Fibroblast of lung (primary cell): ENCODE measurements at regions not wholly inside any gene's neighbourhood (a gene's known extent, or its start where the extent isn't known, plus 50 kb on each side); places are given as distances from the start of the nearest gene placed in this dataset.

Experiments used
- DNase-seq, 2 donors: peaks; one replicate each; pipeline versions ENCODE4 v3.0.0 to v3.0.0-alpha.2; 2010; ENCODE audit warnings: low read depth in 2 of 2
- H2AFZ ChIP-seq: 2 replicates; pipeline ENCODE4 v1.5.1; 2012; ENCODE audit warnings: low read length, control low read depth, inconsistent platforms
- H3K27ac ChIP-seq: 2 replicates; pipeline ENCODE4 v1.5.1; 2011; ENCODE audit warnings: low read length, control low read depth; ENCODE audit not compliant: insufficient read depth
- H3K27me3 ChIP-seq: 2 replicates; pipeline ENCODE4 v1.5.1; 2011; ENCODE audit warnings: mild to moderate bottlenecking, low read length; ENCODE audit not compliant: control insufficient read depth, insufficient read depth
- H3K36me3 ChIP-seq: 2 replicates; pipeline ENCODE4 v1.5.1; 2011; ENCODE audit warnings: low read length; ENCODE audit not compliant: control insufficient read depth, insufficient read depth
- H3K4me1 ChIP-seq: 2 replicates; pipeline ENCODE4 v1.5.1; 2011; ENCODE audit warnings: low read length; ENCODE audit not compliant: control insufficient read depth, insufficient read depth; ENCODE audit errors: extremely low read depth
- H3K4me2 ChIP-seq: 2 replicates; pipeline ENCODE4 v1.5.1; 2011; ENCODE audit warnings: low read length, control low read depth; ENCODE audit not compliant: insufficient read depth; ENCODE audit errors: extremely low read depth
- H3K4me3 ChIP-seq, 4 experiments: fragments of 200-600 bp in 1 of 4; sonication (generic) in 1 of 4; replicated peaks in 1 of 4; 2 replicates each; pipeline ENCODE4 v1.5.1; 2011 to 2016; ENCODE audit warnings: low read length in 4 of 4, low read depth in 3 of 4, mild to moderate bottlenecking in 3 of 4, control low read depth in 2 of 4, inconsistent platforms in 1 of 4, mixed read lengths in 1 of 4; ENCODE audit not compliant: insufficient read depth in 1 of 4; ENCODE audit errors: control extremely low read depth in 1 of 4
- H3K79me2 ChIP-seq: 2 replicates; pipeline ENCODE4 v1.5.1; 2012; ENCODE audit warnings: mild to moderate bottlenecking, low read length, inconsistent platforms; ENCODE audit not compliant: control insufficient read depth, insufficient read depth
- H3K9ac ChIP-seq: 2 replicates; pipeline ENCODE4 v1.5.1; 2011; ENCODE audit warnings: mild to moderate bottlenecking, low read length, control low read depth; ENCODE audit not compliant: insufficient read depth
- H3K9me3 ChIP-seq: 2 replicates; pipeline ENCODE4 v1.5.1; 2012; ENCODE audit warnings: low read depth, low read length; ENCODE audit not compliant: control insufficient read depth, insufficient read depth
- H4K20me1 ChIP-seq: 2 replicates; pipeline ENCODE4 v1.5.1; 2011; ENCODE audit warnings: low read length; ENCODE audit not compliant: control insufficient read depth, insufficient read depth; ENCODE audit errors: extremely low read depth
- CTCF ChIP-seq, 2 donors: IDR thresholded peaks in 1 of 2; conservative IDR thresholded peaks in 1 of 2; 1 replicate in 1 of 2; 2 replicates in 1 of 2; pipeline ENCODE4 v1.5.1; 2011 to 2012; ENCODE audit warnings: low read length in 2 of 2, control low read depth in 1 of 2, inconsistent platforms in 1 of 2, low read depth in 1 of 2, mild to moderate bottlenecking in 1 of 2
- EZH2 ChIP-seq: IDR thresholded peaks from 2 replicates; pipeline ENCODE4 v1.5.1; 2012; ENCODE audit warnings: low read length, control low read depth, mild to moderate bottlenecking; ENCODE audit errors: missing control alignments

- Histone ChIP-seq H3K4me1 (peaks cover 10% of the 10 kb centered on the region), H3K4me3 (no peak overlapping the region), H3K36me3 (no peaks in the 10 kb centered on the region), H3K27me3 (no peaks in the 10 kb centered on the region), H2AFZ (no peak overlapping the region), H3K9ac (no peak overlapping the region), H3K79me2 (no peaks in the 10 kb centered on the region), H4K20me1 (no peaks in the 10 kb centered on the region), H3K27ac (no peak overlapping the region), H3K9me3 (no peaks in the 10 kb centered on the region), H3K4me2 (no peak overlapping the region)
- no peak for DNase-seq
- TF ChIP-seq EZH2 (no peak), CTCF (conservative IDR thresholded peaks at IDR 0.05 in 1 of 2, IDR thresholded peaks at IDR 0.05 in 1 of 2; ENCODE audit: low read depth in 1 of 2, low read length in 2 of 2) (no peak)
Measured at GRCh38 chr3:46086986-46087385, 59.7 kb upstream of the XCR1 start.

- Histone ChIP-seq H3K27ac (no peak overlapping the region), H3K27me3 (no peaks in the 10 kb centered on the region), H3K9ac (no peak overlapping the region), H2AFZ (no peak overlapping the region), H4K20me1 (no peaks in the 10 kb centered on the region), H3K79me2 (no peaks in the 10 kb centered on the region), H3K4me3 (no peak overlapping the region), H3K4me1 (peaks cover 10% of the 10 kb centered on the region), H3K9me3 (no peaks in the 10 kb centered on the region), H3K4me2 (no peak overlapping the region), H3K36me3 (no peaks in the 10 kb centered on the region)
- no peak for DNase-seq
- TF ChIP-seq EZH2, result no peak
- TF ChIP-seq CTCF (conservative IDR thresholded peaks at IDR 0.05 in 1 of 2, IDR thresholded peaks at IDR 0.05 in 1 of 2; ENCODE audit: low read depth in 1 of 2, low read length in 2 of 2), result no peak
Measured at GRCh38 chr3:46086083-46086437, 58.8 kb upstream of the XCR1 start.

DNA sequence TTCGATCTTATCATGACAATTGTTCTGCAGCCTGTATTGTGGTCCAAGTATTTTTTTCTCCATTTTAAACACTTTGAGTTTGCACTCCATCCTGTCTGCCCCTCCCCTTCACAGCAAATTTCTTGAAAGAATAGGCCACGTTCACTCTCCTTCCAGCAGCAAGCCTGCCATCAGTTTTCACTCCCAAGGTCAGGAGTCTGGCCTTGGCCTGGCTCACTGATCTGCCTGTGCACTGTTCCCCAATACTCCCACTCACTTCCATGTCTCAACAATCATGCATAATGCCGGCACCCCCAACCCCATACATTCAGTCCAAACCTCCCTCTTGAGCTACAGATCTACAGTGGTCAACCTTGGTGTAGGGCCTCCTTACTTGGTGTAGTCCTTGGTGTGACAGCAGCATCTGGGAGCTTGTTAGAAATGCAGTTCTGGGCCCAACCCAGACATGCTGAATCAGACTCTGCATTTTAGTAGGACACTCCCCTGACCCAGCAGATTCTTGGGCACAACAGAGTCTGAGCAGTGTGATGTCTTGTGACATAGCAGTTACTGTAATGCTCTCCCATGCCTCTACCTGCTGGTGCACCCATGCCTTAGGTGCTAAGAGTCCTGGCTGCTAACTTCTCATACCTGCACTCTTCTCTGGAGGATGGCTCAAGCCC, 58.3 kb upstream of the XCR1 start:
- Histone ChIP-seq H3K27ac (no peak overlapping the region), H3K4me2 (no peak overlapping the region), H3K4me1 (peaks cover 12% of the 10 kb centered on the region), H3K9ac (no peak overlapping the region), H3K36me3 (no peaks in the 10 kb centered on the region), H2AFZ (no peak overlapping the region), H3K4me3 (no peak overlapping the region), H4K20me1 (no peaks in the 10 kb centered on the region), H3K27me3 (no peaks in the 10 kb centered on the region), H3K9me3 (no peaks in the 10 kb centered on the region), H3K79me2 (no peaks in the 10 kb centered on the region)
- DNase-seq, result no peak
- TF ChIP-seq EZH2 (no peak), CTCF (conservative IDR thresholded peaks at IDR 0.05 in 1 of 2, IDR thresholded peaks at IDR 0.05 in 1 of 2; ENCODE audit: low read depth in 1 of 2, low read length in 2 of 2) (no peak)
